ENCODE measurements at regions not wholly inside any gene's neighbourhood (a gene's known extent, or its start where the extent isn't known, plus 50 kb on each side); places are given as distances from the start of the nearest gene placed in this dataset.

DNA sequence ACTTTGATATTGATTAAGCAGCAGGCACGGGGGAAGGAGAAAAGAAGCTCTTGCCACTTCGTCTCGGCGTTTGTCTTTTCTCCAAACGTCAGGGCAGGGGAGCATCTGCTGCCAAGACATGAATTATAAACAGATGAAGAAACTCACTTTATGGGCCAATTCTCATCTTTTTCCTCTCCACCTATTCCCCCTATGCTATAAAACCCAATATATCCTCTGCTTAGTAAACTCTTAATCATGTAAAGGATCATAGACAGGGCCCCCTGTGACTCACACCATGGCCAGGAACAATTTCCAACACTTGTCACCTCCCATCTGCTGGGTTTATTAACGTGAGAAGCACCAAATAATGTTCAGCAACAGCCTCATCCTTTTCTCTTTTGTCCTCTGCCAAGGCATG, 1092.1 kb upstream of the TMEM132C start:
- H3K27ac ChIP-seq, result no peak overlapping the region
- H3K4me3 ChIP-seq, result no peak overlapping the region

DNA sequence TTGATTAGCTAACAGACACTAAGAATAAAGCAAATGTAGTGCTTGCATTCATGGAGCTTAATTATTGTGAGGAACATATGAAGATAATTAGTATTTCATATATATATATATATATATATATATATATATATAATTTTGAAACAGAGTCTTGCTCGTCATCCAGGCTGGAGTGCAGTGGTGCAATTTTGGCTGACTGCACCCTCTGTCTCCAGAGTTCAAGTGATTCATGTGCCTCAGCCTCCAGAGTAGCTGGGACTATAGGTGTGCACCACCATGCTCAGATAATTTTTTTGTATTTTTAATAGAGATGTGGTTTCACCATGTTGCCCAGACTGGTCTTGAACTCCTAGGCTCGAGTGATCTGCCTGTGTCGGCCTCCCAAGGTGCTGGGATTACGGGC, 1091.6 kb upstream of the TMEM132C start:
- no peak overlapping the region for H3K27ac ChIP-seq

DNA sequence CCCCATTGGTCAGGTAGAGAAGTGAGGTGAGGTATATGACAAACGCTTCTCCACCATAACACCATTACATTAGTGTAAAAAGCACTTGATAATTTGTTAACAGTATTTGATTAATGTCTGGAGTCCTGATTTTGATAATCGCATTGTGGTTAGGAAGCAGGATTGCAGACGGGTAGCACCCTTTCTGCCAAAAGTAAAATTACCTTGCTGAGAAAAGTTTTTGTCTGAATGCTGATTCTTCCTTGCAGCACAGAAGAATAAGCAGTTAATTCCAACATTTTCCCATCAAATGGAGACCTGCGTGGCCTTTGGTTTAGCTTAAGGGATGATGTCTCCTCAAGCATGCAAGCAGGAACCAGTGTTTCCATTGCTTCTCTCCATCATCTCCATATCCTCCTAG, 1090.2 kb upstream of the TMEM132C start:
- Histone ChIP-seq H3K27ac (no peak overlapping the region), H3K4me3 (no peak overlapping the region)

More for the DNA sequence above, 1091.6 kb upstream of the TMEM132C start:
- no peak overlapping the region for H3K4me3 ChIP-seq

DNA sequence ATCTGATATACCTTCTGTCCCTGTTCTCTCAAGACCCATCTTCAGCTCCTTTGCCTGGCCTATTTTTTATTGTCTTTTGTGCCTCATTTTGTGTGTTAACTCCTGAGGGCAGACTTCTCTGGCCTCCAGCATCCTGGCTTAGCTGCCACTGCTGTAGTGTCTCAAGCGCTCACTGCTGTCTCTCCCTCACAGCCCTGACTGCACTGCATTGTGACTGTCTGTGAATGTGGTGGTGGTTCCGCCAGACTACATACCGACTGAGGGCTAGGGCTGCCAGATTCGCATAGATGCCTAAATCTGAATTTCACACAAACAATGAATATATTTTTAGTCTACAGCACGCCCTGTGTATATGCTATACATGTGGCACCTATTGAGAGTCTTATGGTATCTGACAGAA, 1088.9 kb upstream of the TMEM132C start:
- Histone ChIP-seq H3K27ac (no peak overlapping the region), H3K4me3 (no peak overlapping the region)

DNA sequence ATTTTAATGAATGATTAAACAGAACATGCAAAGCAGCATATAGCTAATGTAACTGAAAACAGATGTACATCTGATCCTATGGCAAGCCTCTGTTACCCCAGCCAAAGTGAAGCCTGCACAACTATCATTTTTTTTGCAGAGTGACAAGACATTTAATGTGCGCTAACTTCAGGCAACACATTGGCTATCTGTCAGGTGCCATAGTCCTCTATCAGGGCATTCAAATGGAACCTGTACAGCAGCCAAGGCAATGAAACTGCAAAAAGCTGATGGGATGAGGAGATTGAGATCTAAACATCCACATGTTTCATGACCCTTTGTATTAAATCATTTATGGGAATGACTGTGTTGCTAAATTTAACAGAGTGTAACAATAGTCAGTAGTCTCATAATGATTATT, 1088.5 kb upstream of the TMEM132C start:
- H3K4me3 ChIP-seq, result no peak overlapping the region
- peak overlapping the region in 1 of 21 experiments; percentile 38 for H3K27ac ChIP-seq

DNA sequence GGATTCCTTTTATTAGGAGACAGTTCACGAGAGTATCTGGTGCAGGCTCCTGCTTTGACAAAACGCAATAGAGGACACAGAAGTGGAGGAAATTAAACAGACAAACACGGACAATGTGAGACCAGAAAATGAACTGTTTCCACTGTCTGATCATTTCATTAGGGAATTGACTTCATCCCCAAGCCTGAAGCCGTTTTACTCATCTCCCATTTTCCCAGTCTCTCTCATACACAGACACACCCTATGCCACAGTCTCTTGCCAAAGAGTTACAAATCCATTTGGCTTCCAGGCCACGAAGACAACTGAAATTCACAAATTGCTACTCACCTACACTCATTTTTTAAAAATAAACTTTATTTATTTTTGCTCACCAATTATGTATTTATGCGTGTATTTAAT, 1087.8 kb upstream of the TMEM132C start:
- peak overlapping the region in 1 of 21 experiments; percentile 38 for H3K27ac ChIP-seq
- no peak overlapping the region for H3K4me3 ChIP-seq

DNA sequence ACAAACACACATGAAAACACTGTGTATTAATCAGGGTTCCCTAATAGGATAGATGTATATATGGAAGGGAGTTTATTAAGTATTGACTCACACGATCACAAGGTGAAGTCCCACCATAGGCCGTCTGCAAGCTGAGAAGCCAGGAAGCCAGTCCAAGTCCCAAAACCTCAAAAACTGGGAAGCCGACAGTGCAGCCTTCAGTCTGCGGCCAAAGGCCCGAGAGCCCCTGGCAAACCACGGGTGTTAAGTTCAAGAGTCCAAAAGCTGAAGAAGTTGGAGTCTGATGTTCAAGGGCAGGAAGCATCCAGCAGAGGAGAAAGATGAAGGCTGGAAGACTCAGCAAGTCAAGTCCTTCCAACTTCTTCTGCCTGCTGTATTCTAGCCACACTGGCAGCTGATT, 1085.0 kb upstream of the TMEM132C start:
- no peak overlapping the region for H3K27ac ChIP-seq
- H3K4me3 ChIP-seq, result no peak overlapping the region

DNA sequence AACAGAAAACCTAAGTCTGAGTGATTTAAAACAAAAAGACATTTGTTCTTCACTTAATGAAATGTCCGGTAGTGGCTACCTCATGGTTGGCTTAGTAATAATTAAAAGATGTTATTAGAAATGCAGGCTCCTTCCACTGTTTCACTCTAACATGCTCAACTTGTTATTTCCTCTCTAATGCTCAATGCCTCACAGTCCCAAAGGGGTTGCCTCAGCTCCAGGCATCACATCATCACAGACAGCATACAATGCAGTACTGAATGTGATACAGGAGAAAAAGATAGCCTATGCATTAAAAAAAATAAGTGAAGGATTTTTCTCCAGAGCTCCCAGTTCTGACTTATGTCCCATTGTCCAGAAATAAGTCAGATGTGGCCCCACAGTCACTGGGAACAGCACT, 1077.0 kb upstream of the TMEM132C start:
- Histone ChIP-seq H3K27ac (no peak overlapping the region), H3K4me3 (no peak overlapping the region)

DNA sequence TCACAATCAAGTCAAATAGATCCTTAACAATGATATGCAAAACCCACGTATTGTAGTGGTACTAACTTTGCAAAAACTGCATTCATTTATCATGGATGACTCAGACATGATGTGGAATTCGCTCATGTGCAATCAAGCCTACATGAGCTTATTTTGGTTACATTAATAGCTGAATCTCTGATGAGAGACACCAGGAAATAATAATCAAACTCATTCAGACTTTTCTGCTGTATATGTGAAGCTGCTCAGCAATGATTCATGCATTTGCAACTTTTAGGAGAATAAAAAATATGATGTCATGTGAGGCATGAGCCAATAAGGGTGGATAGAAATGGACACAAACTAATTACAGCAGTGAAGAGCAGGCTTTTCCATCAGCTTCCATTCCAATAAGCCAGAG, 1075.8 kb upstream of the TMEM132C start:
- Histone ChIP-seq H3K27ac (no peak overlapping the region), H3K4me3 (no peak overlapping the region)

DNA sequence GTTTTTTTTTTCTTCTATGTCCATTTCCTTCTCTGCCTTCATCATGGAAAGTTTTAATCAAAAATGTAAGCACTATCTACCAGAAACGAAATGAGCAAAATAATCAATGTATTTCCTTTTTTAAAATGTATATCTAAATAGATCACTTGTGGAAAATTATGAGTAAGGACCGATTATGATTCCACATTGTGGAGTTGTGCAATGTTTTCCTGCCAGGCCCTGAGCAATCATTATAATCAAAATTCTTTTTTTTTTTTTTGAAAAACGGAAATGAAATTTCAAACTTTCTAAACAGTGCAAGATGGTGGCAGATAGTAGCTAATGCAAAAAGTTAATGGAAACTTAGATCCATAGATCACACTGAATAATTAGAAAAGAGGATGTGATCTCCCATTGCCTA, 1074.6 kb upstream of the TMEM132C start:
- Histone ChIP-seq H3K27ac (no peak overlapping the region), H3K4me3 (no peak overlapping the region)

DNA sequence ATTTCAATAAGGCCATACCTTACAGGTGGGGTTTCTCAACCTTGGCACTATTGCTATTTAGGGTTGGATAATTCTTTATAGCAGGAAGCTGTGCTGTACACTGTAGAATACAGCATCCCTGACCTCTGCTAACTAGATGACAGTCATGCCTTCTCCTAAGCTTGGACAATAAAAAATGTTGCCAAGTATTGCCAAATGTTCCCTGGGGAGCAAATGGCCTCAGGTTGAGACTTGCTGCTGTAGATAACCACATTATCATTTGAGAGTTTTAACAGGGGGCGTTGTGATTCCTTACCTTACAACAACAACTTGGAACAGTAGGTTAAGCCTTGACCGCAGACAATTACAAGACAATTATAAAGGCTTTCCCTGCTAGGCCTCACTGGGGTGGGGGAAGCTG, 1073.6 kb upstream of the TMEM132C start:
- Histone ChIP-seq H3K27ac (no peak overlapping the region), H3K4me3 (no peak overlapping the region)

DNA sequence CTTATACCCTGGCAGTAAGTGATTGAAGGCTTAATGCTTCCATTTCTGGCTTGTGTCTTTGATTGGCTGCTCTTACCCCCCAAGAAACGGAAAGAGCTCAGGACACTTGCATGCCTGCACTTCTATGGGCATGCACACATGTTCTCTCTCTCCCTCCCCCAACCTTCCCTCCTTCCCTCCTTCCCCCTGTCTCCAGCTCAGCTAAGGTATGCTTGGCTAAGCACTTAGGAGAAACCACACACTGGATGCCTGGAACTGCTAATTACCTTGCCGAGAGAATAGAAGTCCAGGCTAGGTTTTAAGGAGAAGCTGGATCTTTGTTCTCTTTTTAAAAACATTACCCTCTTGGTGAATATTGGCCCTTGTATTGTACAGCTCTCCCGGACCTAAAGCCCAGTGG, 1072.8 kb upstream of the TMEM132C start:
- no peak overlapping the region for H3K4me3 ChIP-seq
- H3K27ac ChIP-seq, result no peak overlapping the region

DNA sequence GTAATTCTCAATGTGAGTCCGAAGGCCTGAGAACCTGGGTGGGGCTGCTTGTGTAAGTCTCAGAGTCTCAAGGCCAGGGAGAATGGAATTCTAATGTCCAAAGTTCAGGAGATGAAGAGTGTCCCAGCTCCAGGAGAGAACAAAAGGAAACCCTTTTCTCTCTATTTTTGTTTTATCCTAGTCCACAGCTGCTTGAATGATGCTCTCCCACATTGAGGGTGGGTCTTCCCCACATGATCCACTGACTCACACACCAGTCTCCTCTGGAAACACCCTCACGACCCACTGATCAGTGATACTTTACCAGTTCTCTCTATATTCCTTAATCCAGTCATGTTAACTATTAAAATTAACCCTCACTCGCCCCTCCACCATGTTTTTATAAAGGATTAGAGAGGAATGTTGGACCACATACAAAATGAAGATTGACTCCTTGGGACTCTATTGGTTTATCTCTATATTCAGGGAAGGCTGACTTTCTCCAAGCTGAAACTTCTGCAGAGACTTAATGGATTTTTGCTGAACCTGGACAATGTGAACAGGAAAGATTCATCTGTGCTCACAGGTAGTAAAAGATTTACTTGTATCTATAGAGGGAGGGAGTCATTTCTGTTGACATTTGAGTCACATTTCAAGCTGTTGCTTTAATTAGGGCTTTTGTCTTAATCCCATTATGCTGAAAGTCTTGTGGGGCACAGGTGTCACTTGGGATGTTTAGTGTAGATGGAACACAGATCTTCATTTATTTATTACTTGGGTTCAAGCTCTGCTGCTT, 1061.0 kb upstream of the TMEM132C start:
- no peak overlapping the region for H3K27ac ChIP-seq
- no peak overlapping the region for H3K4me3 ChIP-seq

DNA sequence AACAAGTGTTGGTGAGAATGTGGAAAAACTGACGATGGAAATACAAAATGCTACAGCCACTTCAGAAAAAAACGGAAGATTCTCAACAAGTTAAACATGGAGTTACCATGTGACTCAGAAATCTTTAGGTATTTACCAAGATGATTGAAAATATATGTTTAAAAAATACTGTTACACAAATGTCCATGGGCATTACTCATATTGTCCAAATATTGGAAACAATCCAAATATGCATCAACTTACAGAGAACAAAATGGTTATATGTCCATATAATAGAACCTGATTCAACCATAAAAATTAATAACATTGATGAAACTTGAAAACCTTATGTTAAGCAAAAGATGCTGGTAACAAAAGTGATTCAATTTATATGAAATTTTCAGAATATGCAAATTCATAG, 1057.7 kb upstream of the TMEM132C start:
- no peak overlapping the region for H3K4me3 ChIP-seq
- H3K27ac ChIP-seq, result no peak overlapping the region

DNA sequence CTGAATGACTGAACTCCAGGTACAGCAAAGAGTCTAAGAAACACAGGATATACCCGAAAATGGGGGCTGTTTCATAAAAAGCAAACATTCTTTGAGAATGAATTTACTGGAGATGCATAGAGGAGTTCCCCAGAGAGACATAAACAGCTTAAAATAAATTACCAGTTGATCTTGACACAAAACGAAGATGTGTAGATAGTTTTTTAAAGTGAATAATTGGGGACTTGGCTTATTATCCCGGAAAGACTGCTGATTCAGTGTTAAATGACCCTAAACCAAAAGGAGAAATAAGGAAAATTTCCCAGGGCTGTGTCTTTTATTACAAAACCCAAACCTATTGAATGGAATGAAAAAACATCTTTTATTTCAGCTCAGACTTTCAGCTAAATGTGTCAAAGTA, 1052.8 kb upstream of the TMEM132C start:
- Histone ChIP-seq H3K4me3 (no peak overlapping the region), H3K27ac (no peak overlapping the region)

DNA sequence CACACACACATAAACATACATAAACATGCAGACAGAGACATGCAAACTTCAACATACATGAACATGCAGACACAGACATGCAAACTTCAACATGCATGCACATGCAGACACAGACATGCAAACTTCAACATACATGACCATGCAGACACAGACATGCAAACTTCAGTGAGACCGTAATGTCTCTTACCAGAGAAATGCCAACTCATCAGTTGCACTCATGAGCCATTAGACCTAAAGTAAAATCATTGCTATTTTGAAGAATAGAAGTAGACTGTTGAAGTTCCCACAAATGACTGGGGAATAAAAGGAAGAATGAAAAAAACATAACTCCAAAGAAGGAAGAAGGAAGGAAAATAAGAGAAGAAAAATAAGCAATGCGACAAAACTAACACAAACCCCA, 1044.0 kb upstream of the TMEM132C start:
- H3K4me3 ChIP-seq, result no peak overlapping the region
- no peak overlapping the region for H3K27ac ChIP-seq

DNA sequence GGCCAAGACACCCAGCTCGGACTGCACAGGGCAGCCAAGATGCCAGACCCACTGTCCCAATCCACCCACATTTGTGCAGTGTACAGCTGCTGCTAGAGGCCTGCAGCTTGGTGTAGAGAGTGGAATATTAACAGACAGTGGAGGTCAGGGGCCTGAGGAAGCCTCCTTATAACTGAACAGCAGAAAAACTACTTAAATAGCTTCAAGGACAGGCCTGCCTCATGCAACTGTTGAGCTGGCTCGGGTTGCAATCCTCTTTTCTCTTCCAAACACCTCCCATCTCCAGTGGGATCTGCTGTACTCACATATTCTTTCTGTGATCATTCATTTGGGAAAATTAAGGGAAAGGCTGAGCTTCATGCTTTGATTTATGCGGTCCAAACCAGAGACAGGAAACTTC, 1043.2 kb upstream of the TMEM132C start:
- no peak overlapping the region for H3K4me3 ChIP-seq
- H3K27ac ChIP-seq, result no peak overlapping the region

DNA sequence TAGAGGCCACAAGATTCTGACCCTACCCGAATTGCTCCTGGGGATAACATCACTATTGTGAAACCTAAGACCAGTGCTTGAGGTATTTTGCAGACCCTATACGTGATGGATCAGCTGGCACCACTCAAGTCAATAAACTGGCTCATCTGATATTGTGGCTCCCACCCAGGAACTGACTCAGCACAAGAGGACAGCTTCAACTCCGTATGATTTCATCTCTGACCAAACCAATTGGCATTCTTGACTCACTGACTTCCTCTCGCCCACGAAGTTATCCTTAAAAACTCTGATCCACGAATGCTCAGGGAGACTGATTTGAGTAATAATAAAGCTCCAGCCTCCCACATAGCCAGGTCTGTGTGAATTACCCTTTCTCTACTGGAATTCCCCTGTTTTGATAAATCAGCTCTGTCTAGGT, 1036.1 kb upstream of the TMEM132C start:
- H3K27ac ChIP-seq, result peak overlapping the region in 4 of 21 experiments; percentile 12 to 57 (median 40)
- H3K4me3 ChIP-seq, result no peak overlapping the region

DNA sequence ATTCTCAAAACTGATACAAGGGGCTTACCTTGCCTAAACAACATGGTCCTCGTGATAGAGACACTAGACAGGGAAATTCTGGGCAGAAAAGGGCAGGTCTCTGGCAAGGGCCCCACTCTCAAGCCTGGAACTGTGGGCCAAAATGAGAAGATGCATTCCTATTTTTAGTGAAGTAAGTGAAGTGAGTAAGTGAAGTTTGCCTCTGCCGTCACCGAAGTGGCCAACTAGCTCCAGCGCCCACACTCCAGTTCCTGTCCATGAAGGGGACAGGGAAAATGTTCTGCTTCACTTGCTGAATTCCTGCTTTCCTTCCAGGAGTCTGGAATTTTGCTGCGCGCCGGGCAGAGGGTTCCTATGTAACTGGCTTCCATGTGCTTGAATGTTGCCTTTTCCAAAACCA, 1035.6 kb upstream of the TMEM132C start:
- H3K27ac ChIP-seq, result peak overlapping the region in 4 of 21 experiments; percentile 12 to 57 (median 40)
- H3K4me3 ChIP-seq, result no peak overlapping the region

DNA sequence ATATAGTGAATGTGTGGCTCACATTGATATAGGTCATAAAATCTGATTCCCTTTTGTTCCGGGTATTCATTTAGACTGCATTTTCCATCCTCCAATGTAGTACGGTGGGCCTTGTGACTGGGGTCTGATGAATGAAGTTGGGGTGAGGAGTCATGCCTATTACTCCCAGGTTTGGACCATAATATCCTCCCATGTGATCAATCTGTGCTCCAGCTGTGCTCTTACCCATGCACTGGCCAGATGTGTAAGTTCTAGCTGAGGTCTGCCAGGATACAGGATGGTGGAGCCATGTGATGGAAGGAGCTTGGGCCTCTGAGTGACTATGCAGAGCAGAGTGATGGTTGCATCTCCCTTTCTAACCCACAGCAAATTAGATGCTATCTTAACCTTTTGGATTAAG, 1034.0 kb upstream of the TMEM132C start:
- H3K27ac ChIP-seq, result no peak overlapping the region
- H3K4me3 ChIP-seq, result no peak overlapping the region

DNA sequence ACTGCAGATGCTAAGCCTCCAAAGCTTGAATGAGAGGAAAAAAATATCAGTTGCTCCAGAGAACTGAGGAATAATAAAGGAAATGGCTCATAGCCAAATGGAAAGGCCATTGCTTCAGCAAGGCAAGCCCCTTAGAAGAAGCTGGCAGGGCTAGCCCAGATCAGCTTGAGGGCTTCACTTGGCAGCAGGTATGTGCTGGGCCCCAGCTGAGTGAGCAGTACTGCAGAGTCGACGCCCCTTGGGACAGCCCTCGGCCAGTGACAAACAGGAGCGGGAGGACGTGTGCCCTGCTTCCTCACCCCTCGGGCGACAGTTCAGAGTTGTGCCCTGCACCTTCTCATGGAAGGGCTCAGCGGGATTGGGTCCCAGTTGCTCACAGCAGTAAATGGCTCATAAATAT, 1031.2 kb upstream of the TMEM132C start:
- H3K27ac ChIP-seq, result no peak overlapping the region

DNA sequence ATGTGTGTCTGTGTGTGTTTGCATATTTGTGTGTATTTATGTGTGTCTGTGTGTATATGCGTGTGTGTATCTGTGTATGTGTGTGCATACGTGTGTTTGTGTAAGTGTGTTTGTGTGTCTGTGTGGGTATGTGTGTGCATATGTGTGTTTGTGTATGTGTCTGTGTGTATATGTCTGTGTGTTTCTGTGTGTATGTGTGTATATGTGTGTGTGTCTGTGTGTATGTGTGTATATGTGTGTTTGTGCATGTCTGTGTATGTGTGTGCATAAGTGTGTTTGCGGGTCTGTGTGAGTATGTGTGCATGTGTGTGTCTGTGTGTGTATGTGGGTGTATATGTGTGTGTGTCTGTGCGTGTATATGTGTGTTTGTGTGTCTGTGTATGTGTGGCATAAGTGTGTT, 1030.5 kb upstream of the TMEM132C start:
- Histone ChIP-seq H3K4me3 (no peak overlapping the region), H3K27ac (no peak overlapping the region)

More for the DNA sequence above, 1031.2 kb upstream of the TMEM132C start:
- H3K4me3 ChIP-seq, result no peak overlapping the region

Measured in skin epidermis (tissue), 12 donors.